WTC11 (cell line): ENCODE measurements at regions not wholly inside any gene's neighbourhood (a gene's known extent, or its start where the extent isn't known, plus 50 kb on each side); places are given as distances from the start of the nearest gene placed in this dataset.

Experiments
- ATF1 ChIP-seq: sonication (generic); formaldehyde crosslinking; IDR thresholded peaks from 2 replicates; pipeline ENCODE4 v1.8.1; 2023; ENCODE audit warnings: mild to moderate bottlenecking, moderate library complexity, missing genetic modification reagents
- CREB1 ChIP-seq: sonication (generic); formaldehyde crosslinking; IDR thresholded peaks from 2 replicates; pipeline ENCODE4 v1.8.0; 2023; ENCODE audit warnings: mild to moderate bottlenecking, missing genetic modification reagents
- CREM ChIP-seq: sonication (generic); formaldehyde crosslinking; IDR thresholded peaks from 2 replicates; pipeline ENCODE4 v1.8.1; 2022; ENCODE audit warnings: mild to moderate bottlenecking, missing genetic modification reagents, moderate library complexity
- ESRRA ChIP-seq: sonication (generic); formaldehyde crosslinking; IDR thresholded peaks from 2 replicates; pipeline ENCODE4 v1.8.1; 2022; ENCODE audit warnings: mild to moderate bottlenecking, missing genetic modification reagents, borderline replicate concordance
- NR2C2 ChIP-seq: sonication (generic); formaldehyde crosslinking; IDR thresholded peaks from 2 replicates; pipeline ENCODE4 v1.8.0; 2022; ENCODE audit warnings: mild to moderate bottlenecking, missing genetic modification reagents
- SMAD4 ChIP-seq: sonication (generic); formaldehyde crosslinking; IDR thresholded peaks from 2 replicates; pipeline ENCODE4 v1.8.0; 2022; ENCODE audit warnings: mild to moderate bottlenecking, missing genetic modification reagents
- TEAD4 ChIP-seq: sonication (generic); formaldehyde crosslinking; IDR thresholded peaks from 2 replicates; pipeline ENCODE4 v1.8.0; 2022; ENCODE audit warnings: mild to moderate bottlenecking, missing genetic modification reagents
- ZNF121 ChIP-seq: sonication (generic); formaldehyde crosslinking; IDR thresholded peaks from 2 replicates; pipeline ENCODE4 v1.8.0; 2023; ENCODE audit warnings: missing genetic modification reagents
- ZNF416 ChIP-seq: fragments of 250-450 bp; sonication (Bioruptor Pico); IDR thresholded peaks from 2 replicates; pipeline ENCODE4 v1.9.0; 2021; ENCODE audit warnings: mild to moderate bottlenecking, inconsistent platforms
- TF ChIP-seq, protein P1 (sequence below): fragments of 200-600 bp; IDR thresholded peaks from 2 replicates; pipeline ENCODE4 v1.8.0; 2022; ENCODE audit warnings: antibody characterized with exemption
- TF ChIP-seq, protein P2 (sequence below): sonication (generic); formaldehyde crosslinking; IDR thresholded peaks from 2 replicates; pipeline ENCODE4 v1.8.1; 2023; ENCODE audit warnings: mild to moderate bottlenecking, missing genetic modification reagents, moderate library complexity
- TF ChIP-seq, protein P3 (sequence below): sonication (generic); formaldehyde crosslinking; IDR thresholded peaks from 2 replicates; pipeline ENCODE4 v1.8.0; 2022; ENCODE audit warnings: mild to moderate bottlenecking, missing genetic modification reagents
- TF ChIP-seq, protein P4 (sequence below): fragments of 250-450 bp; sonication (Bioruptor Pico); IDR thresholded peaks from 2 replicates; pipeline ENCODE4 v1.8.0; 2021; ENCODE audit warnings: mild to moderate bottlenecking

DNA sequence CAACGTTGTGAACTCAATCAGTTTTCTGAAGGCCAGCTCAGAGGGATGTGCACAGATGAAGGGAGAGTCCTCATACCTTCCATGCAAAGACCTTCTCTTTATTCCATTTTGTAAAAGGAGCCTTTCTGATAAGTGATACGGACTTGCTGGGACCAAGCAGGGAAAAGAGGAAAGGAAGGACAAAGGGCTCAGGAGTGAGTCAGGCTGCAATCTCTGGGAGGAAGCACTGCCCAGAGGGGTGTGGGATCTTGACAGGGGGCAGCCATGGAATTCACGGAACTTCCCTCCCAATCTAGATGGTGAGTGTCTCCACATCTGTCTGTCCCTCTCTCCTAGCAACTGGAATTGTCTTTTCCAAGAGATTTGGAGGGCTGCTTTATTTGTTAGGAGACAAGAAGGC is 281.4 kb upstream of the CELF4 start:
- TF ChIP-seq, protein P1, sequence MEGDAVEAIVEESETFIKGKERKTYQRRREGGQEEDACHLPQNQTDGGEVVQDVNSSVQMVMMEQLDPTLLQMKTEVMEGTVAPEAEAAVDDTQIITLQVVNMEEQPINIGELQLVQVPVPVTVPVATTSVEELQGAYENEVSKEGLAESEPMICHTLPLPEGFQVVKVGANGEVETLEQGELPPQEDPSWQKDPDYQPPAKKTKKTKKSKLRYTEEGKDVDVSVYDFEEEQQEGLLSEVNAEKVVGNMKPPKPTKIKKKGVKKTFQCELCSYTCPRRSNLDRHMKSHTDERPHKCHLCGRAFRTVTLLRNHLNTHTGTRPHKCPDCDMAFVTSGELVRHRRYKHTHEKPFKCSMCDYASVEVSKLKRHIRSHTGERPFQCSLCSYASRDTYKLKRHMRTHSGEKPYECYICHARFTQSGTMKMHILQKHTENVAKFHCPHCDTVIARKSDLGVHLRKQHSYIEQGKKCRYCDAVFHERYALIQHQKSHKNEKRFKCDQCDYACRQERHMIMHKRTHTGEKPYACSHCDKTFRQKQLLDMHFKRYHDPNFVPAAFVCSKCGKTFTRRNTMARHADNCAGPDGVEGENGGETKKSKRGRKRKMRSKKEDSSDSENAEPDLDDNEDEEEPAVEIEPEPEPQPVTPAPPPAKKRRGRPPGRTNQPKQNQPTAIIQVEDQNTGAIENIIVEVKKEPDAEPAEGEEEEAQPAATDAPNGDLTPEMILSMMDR = no peak
- no peak for TF ChIP-seq ZNF121 (CRISPR knock-in tag)
- TF ChIP-seq TEAD4 (CRISPR knock-in tag) = no peak
- TF ChIP-seq, protein P2, sequence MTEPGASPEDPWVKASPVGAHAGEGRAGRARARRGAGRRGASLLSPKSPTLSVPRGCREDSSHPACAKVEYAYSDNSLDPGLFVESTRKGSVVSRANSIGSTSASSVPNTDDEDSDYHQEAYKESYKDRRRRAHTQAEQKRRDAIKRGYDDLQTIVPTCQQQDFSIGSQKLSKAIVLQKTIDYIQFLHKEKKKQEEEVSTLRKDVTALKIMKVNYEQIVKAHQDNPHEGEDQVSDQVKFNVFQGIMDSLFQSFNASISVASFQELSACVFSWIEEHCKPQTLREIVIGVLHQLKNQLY (CRISPR knock-in tag) = no peak
- TF ChIP-seq SMAD4 (CRISPR knock-in tag) = no peak
- TF ChIP-seq ZNF416 (CRISPR knock-in tag) = no peak
- TF ChIP-seq NR2C2 = no peak
- TF ChIP-seq, protein P3, sequence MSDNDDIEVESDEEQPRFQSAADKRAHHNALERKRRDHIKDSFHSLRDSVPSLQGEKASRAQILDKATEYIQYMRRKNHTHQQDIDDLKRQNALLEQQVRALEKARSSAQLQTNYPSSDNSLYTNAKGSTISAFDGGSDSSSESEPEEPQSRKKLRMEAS (CRISPR knock-in tag) = no peak
- TF ChIP-seq ESRRA (CRISPR knock-in tag) = no peak
- TF ChIP-seq ATF1 (CRISPR knock-in tag) = no peak
- no peak for TF ChIP-seq CREM (CRISPR knock-in tag)
- TF ChIP-seq CREB1 = no peak
- TF ChIP-seq, protein P4, sequence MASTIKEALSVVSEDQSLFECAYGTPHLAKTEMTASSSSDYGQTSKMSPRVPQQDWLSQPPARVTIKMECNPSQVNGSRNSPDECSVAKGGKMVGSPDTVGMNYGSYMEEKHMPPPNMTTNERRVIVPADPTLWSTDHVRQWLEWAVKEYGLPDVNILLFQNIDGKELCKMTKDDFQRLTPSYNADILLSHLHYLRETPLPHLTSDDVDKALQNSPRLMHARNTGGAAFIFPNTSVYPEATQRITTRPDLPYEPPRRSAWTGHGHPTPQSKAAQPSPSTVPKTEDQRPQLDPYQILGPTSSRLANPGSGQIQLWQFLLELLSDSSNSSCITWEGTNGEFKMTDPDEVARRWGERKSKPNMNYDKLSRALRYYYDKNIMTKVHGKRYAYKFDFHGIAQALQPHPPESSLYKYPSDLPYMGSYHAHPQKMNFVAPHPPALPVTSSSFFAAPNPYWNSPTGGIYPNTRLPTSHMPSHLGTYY = no peak
